ENCODE measurements at regions not wholly inside any gene's neighbourhood (a gene's known extent, or its start where the extent isn't known, plus 50 kb on each side); places are given as distances from the start of the nearest gene placed in this dataset.
"Not testable (repeated sequence)": the region's sequence is repeated elsewhere in the genome, so short reads cannot be mapped to it uniquely, and the experiment has no call there.

DNA sequence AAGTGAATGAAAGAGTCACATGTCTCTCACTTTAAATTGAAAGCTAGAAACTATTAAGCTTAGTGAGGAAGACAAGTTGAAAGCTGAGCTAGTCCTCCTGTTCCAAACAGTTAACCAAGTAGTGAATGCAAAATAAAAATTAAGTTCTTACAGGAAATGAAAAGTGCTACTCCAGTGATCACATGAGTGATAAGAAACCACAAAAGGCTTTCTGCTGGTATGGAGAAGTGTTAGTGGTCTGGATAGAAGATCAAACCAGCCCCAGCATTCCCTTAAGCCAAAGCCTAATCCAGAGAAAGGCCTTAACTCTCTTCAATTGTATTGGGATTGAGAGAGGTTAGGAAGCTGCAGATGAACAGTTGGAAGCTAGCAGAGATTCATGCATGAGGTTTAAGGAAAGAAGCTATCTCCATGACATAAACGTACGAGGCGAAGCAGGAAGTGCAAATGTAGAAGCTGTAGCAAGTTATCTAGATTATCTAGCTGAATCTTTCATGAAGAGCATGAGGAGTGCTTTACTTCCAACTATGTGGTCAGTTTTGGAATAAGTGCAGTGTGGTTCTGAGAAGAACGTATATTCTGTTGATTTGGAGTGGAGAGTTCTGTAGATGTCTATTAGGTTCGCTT, 261.6 kb downstream of the MDFIC start:
- DNase-seq = peak; percentile 24

- no peak for DNase-seq
Observed at GRCh38 chr7:115178835-115179234, 256.9 kb downstream of the MDFIC start.

GRCh38 chr7:115177823-115178222, 255.9 kb downstream of the MDFIC start:
- no peak for DNase-seq

DNA sequence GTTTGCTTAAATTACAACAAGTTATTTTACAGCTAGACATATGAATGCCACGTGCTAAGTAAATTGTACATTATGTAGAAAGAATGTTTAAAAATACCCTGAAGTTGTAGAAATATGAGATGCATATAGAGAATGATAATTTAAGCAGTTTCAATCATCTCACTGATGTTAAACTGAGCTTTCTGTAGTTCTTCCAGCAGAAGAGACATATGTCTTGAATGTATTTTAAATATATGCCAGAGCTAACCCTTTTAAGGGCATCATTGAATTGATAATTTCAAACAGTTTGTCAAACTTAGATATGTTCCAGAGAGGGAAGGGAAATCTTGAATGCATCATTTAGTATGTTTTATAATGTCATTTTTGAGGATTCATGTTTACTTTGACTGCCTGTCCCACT, 255.2 kb downstream of the MDFIC start:
- DNase-seq = no peak

DNA sequence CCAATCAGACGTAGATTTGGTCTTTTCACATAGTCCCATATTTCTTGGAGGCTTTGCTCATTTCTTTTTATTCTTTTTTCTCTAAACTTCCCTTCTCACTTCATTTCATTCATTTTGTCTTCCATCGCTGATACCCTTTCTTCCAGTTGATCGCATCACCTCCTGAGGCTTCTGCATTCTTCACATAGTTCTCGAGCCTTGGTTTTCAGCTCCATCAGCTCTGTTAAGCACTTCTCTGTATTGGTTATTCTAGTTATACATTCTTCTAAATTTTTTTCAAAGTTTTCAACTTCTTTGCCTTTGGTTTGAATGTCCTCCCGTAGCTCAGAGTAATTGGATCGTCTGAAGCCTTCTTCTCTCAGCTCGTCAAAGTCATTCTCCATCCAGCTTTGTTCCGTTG, 250.5 kb downstream of the MDFIC start:
- not testable (repeated sequence) for DNase-seq

DNA sequence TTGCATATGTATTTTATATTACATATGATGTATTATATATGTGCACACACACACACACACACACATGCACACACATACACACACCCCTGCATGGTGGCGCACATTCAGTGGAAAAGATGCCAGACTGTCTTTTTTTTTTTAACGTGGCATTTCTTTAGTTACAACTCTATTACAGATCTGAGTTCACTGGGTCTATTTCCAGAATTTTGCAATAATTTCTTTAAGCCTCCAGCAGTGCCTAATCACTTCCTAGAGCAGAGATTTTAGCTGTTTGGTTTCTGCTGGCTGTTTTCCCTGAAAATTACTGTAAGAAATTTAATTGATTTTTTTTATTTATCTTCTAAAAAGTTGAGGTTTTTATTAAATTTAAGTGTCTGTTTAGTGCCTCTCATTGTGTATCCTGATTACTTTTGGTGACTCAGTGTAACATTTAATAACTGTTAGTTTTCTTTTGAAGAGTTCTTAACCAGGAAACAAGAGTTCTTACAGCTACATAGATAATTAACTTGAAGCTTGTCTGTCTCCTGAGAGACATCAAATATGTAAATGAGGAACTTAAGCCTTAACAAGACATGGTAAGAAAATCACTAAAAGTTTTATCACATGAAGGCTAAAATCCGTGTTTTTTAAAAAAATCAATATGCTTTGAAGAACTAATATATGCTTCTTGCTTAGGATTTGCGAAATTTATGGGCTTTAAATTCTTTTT, 232.0 kb downstream of the MDFIC start:
- no peak for DNase-seq

- DNase-seq = no peak
Observed at GRCh38 chr7:115153176-115153575, 231.3 kb downstream of the MDFIC start.

DNA sequence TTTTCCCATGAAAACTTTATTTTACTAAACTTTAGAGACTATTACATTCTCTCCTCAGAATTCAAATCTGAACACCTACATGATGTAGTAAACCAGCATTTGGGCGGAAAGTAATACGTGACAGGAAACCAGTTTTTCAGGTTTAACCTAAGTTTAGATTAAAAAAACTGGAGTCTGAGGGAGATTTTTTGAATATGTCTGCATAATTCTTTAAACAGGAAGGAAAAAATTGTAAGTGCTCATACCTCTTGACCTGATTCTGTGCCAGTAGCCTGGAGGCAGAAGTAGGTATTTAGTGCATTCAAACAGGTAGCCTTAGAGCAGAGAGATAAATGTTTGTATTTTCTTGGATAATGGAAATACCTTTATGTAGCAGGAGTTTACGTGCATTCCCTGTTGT, 224.3 kb downstream of the MDFIC start:
- DNase-seq = no peak

GRCh38 chr7:115145512-115145911, 223.6 kb downstream of the MDFIC start:
- DNase-seq = no peak

- DNase-seq = no peak
Observed at GRCh38 chr7:115137816-115138215, 215.9 kb downstream of the MDFIC start.

- no peak for DNase-seq
Observed at GRCh38 chr7:115136796-115137443, 215.0 kb downstream of the MDFIC start.

GRCh38 chr7:115135769-115136410, 214.0 kb downstream of the MDFIC start:
- peak; percentile 21 for DNase-seq

GRCh38 chr7:115135146-115135545, 213.3 kb downstream of the MDFIC start:
- no peak for DNase-seq

DNA sequence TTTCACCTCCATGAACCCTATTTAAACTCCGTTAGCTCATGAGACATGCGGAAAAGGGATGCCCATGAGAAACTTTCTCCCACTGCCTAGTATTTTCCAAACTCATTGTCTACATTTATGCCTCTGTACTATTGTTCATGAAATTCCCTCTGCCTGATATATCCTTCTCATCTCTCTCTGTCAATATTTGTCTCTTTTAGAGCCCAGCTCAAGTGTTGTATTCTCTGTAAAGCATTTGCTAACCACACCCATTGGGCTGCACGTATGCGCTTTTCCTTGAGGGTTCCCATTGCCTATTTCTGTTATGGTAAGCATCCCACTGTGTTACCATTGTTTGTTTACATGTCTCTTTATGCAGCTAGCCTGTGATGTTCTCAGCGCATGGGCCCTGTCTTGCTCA, 211.4 kb downstream of the MDFIC start:
- no peak for DNase-seq

DNA sequence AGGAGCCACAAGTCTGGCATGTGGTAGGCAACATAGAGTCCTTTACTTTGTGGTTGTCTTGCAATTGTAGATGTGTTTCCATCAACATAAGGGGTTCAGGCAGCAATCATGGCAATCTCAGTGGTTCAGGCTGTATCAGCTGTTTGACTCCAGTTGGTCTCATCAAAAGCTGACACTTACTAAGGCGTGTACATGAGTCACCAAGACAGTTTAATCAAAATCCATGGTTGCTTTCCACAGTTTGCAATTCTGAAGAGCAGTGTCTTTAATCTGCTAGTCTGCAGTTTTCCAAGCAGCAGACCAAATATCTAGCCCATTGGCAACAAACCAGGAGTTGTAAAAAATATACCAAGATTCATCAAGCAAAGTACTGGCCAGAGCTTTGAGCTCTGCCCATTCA, 210.2 kb downstream of the MDFIC start:
- no peak for DNase-seq

DNA sequence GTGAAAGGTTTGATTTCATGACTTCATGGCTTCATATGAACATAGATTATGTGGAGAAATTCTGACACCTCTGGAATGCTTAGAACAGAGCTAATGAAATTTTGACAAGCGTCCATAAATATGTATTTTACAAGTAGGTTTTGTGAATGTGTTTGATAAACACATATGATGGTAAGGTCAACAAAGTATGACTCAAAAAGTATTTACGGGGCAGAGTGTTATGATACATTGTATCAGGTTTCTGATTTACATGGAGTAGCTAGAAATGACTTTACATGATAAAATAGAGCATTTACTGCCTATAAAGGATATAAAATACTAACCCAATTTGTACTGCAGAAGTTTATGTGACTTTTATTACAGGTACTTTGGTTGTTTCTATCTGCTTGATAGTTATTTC, 206.3 kb downstream of the MDFIC start:
- DNase-seq = no peak

DNA sequence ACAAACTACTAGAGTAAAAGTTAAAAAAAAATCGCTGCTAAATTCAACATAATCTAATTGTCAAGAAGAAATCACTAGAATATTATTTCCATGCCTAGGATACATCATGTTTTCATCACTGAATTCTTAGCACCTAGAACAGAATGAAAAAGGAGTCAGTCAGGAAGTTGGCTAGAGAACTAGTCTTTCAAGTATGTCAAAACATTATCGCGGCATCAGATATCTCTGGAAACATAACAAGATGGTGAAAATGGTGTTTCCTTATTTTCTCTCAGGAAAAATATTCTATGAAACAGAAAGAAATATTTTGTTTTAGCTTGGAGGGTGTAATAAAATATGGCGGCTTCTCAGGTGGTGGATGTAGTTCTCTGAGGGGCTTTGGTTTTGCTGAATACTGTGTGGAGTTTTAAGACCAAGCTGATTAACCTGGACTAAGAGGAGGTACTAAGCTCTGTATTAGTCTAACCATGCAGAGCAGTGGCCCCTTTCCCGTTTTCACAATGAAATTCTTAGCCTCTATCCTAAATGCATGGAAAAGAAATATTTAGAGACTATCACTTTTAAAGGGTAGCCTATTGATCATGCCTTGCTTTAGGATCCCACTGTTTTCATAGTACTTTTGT, 205.6 kb downstream of the MDFIC start:
- DNase-seq = no peak

- no peak for DNase-seq
Observed at GRCh38 chr7:115125750-115126149, 203.9 kb downstream of the MDFIC start.

DNA sequence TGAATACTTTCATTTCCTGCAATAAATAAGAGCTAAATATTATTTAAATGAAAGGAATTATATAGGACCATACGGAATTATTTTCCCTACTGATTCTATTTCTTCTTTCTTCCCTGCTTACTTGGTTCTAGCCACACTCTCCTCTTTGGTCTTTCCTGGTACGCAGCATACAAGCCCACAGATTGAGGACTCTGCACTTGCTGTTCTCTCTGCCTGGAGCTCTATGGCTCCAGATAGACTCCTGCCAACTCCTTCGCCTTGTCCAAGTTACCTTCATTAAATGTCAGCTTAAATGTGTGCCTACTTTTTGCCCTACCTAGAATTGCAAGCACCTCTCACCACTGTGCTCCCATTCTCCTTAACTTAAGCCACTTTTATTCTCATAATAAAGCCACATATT, 203.4 kb downstream of the MDFIC start:
- no peak for DNase-seq

- no peak for DNase-seq
Observed at GRCh38 chr7:115124409-115124939, 202.6 kb downstream of the MDFIC start.

DNA sequence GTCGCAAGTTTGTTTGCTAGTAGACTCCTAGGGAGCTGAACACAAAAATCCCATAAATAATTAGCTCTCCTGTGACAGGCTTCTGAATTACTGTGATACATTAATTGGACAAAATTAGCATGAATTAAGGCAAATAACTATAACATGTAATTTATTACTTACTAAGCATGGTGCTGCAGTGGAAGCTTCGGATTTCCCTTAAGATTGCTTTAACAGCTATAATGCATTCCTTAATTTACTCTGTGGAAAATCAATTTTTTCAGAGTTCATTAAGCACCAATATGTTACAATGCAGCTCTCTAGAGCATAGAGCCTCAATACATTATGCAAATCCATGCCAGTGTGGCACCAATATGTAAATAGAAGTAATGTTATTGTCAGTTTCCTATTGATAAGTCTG, 201.5 kb downstream of the MDFIC start:
- DNase-seq = no peak

DNA sequence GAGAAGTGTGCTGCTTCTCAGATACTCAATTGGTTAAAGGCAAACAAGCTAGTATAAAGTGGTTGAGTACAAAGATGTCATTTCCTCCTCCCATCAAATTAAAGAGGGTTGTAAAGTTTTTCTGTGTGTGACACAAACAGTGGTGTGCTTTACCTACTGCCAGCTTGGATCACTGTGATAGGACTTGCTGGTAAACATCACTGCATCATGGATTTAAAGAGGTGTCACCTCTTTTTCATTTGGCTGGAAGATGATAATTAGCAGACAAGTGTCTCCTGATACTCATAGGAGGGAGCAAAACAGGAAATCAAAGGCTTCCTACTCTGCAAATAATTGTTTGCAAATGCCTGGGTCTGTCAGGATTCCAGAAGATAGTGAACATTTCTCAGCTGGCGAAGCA, 200.5 kb downstream of the MDFIC start:
- no peak for DNase-seq

GRCh38 chr7:115117748-115118147, 195.9 kb downstream of the MDFIC start:
- DNase-seq = no peak
